ENCODE measurements at regions not wholly inside any gene's neighbourhood (a gene's known extent, or its start where the extent isn't known, plus 50 kb on each side); places are given as distances from the start of the nearest gene placed in this dataset.

GRCh38 chr12:126960709-126961108 lies 1306.3 kb upstream of the TMEM132C start:
- Histone ChIP-seq H3K27me3 (replicated peaks; ENCODE audit: insufficient read depth) (no peaks in the 10 kb centered on the region), H3K9me3 (no peaks in the 10 kb centered on the region), H3K4me3 (no peak overlapping the region), H3K4me1 (ENCODE audit: control insufficient read depth in 1 of 2, low read depth in 2 of 2) (no peaks in the 10 kb centered on the region), H3K36me3 (no peaks in the 10 kb centered on the region), H3K27ac (no peak overlapping the region)
- DNase-seq (ENCODE audit: low spot score) (no peak), ATAC-seq (ENCODE audit: insufficient number of reproducible peaks, low FRiP score, low read depth) (no peak)
- TF ChIP-seq, protein P1, sequence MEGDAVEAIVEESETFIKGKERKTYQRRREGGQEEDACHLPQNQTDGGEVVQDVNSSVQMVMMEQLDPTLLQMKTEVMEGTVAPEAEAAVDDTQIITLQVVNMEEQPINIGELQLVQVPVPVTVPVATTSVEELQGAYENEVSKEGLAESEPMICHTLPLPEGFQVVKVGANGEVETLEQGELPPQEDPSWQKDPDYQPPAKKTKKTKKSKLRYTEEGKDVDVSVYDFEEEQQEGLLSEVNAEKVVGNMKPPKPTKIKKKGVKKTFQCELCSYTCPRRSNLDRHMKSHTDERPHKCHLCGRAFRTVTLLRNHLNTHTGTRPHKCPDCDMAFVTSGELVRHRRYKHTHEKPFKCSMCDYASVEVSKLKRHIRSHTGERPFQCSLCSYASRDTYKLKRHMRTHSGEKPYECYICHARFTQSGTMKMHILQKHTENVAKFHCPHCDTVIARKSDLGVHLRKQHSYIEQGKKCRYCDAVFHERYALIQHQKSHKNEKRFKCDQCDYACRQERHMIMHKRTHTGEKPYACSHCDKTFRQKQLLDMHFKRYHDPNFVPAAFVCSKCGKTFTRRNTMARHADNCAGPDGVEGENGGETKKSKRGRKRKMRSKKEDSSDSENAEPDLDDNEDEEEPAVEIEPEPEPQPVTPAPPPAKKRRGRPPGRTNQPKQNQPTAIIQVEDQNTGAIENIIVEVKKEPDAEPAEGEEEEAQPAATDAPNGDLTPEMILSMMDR (IDR thresholded peaks at IDR 0.05) = no peak

GRCh38 chr12:126963825-126964224 lies 1303.1 kb upstream of the TMEM132C start:
- no peaks in the 10 kb centered on the region for H3K4me1 ChIP-seq (ENCODE audit: control insufficient read depth in 1 of 2, low read depth in 2 of 2)
- no peak overlapping the region for H3K27ac ChIP-seq
- TF ChIP-seq, protein P1 (IDR thresholded peaks at IDR 0.05) = no peak
- no peaks in the 10 kb centered on the region for H3K27me3 ChIP-seq (replicated peaks; ENCODE audit: insufficient read depth)
- DNase-seq (ENCODE audit: low spot score) (no peak), ATAC-seq (ENCODE audit: insufficient number of reproducible peaks, low FRiP score, low read depth) (no peak)
- no peaks in the 10 kb centered on the region for H3K9me3 ChIP-seq
- no peak overlapping the region for H3K4me3 ChIP-seq
- H3K36me3 ChIP-seq = no peaks in the 10 kb centered on the region

- H3K4me3 ChIP-seq = no peak overlapping the region
- H3K36me3 ChIP-seq = no peaks in the 10 kb centered on the region
- H3K27ac ChIP-seq = no peak overlapping the region
- H3K9me3 ChIP-seq = no peaks in the 10 kb centered on the region
- DNase-seq (ENCODE audit: low spot score) = no peak
- H3K4me1 ChIP-seq (ENCODE audit: control insufficient read depth in 1 of 2, low read depth in 2 of 2) = no peaks in the 10 kb centered on the region
- TF ChIP-seq, protein P1 (IDR thresholded peaks at IDR 0.05) = no peak
- no peak for ATAC-seq (ENCODE audit: insufficient number of reproducible peaks, low FRiP score, low read depth)
- no peaks in the 10 kb centered on the region for H3K27me3 ChIP-seq (replicated peaks; ENCODE audit: insufficient read depth)
Measured at GRCh38 chr12:126966498-126966897, 1300.5 kb upstream of the TMEM132C start.

DNA sequence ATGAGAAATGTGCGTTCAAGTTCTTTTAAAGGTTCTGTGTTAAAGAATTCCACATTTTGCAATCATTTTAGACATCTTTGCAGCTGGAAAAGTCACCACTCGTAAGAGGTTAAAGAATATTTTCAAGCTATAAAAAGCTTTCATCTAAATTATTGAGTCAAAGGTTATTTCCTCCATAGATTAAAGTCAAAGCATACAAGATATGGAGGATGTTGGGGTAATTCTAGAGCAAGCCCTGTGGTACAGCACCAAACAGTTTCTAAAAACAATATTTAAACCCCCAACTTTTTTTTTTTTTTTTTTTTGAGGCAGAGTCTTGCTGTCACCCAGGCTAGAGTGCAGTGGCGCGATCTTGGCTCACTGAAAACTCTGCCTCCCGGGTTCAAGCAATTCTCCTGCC lies 1299.8 kb upstream of the TMEM132C start:
- Histone ChIP-seq H3K4me1 (ENCODE audit: control insufficient read depth in 1 of 2, low read depth in 2 of 2) (no peaks in the 10 kb centered on the region), H3K9me3 (no peaks in the 10 kb centered on the region), H3K27ac (no peak overlapping the region), H3K36me3 (no peaks in the 10 kb centered on the region), H3K4me3 (no peak overlapping the region), H3K27me3 (replicated peaks; ENCODE audit: insufficient read depth) (no peaks in the 10 kb centered on the region)
- DNase-seq (ENCODE audit: low spot score) (no peak), ATAC-seq (ENCODE audit: insufficient number of reproducible peaks, low FRiP score, low read depth) (no peak)
- TF ChIP-seq, protein P1 (IDR thresholded peaks at IDR 0.05) = no peak

- Histone ChIP-seq H3K27ac (no peak overlapping the region), H3K36me3 (no peaks in the 10 kb centered on the region), H3K9me3 (no peaks in the 10 kb centered on the region), H3K27me3 (replicated peaks; ENCODE audit: insufficient read depth) (no peaks in the 10 kb centered on the region), H3K4me1 (ENCODE audit: control insufficient read depth in 1 of 2, low read depth in 2 of 2) (no peaks in the 10 kb centered on the region), H3K4me3 (no peak overlapping the region)
- TF ChIP-seq, protein P1 (IDR thresholded peaks at IDR 0.05) = no peak
- DNase-seq (ENCODE audit: low spot score) (no peak), ATAC-seq (ENCODE audit: insufficient number of reproducible peaks, low FRiP score, low read depth) (no peak)
Measured at GRCh38 chr12:126974779-126975178, 1292.2 kb upstream of the TMEM132C start.
